Activated CD8-positive, alpha-beta memory T cell treated with anti-CD3 and anti-CD28 coated beads for 36 hours (primary cell): ENCODE measurements at regions not wholly inside any gene's neighbourhood (a gene's known extent, or its start where the extent isn't known, plus 50 kb on each side); places are given as distances from the start of the nearest gene placed in this dataset.

Experiments
- CTCF ChIA-PET: fragments of 350-600 bp; sonication (Branson Sonifier 250); formaldehyde crosslinking; loops from one replicate; lab custom pipeline; 2021; ENCODE audit warnings: antibody characterized with exemption; lab: Charles Lee
- POLR2A ChIA-PET: fragments of 350-600 bp; sonication (Branson Sonifier 250); formaldehyde crosslinking; loops from one replicate; lab custom pipeline; 2021; ENCODE audit warnings: antibody characterized with exemption; lab: Charles Lee

GRCh38 chr4:59217910-59218631 lies 1982.1 kb upstream of the ADGRL3 start:
- POLR2A ChIA-PET, result no interaction called here
- CTCF ChIA-PET, result no interaction called here

- CTCF ChIA-PET, result no interaction called here
- POLR2A ChIA-PET, result no interaction called here
Observed at GRCh38 chr4:59222221-59222620, 1977.9 kb upstream of the ADGRL3 start.

GRCh38 chr4:59223292-59223941 lies 1976.7 kb upstream of the ADGRL3 start:
- ChIA-PET CTCF (no interaction called here), POLR2A (no interaction called here)

GRCh38 chr4:59238212-59238611 lies 1961.9 kb upstream of the ADGRL3 start:
- CTCF ChIA-PET, result no interaction called here
- POLR2A ChIA-PET, result no interaction called here

GRCh38 chr4:59240011-59240410 lies 1960.1 kb upstream of the ADGRL3 start:
- ChIA-PET POLR2A (no interaction called here), CTCF (no interaction called here)

- POLR2A ChIA-PET, result no interaction called here
Observed at GRCh38 chr4:59243038-59243437, 1957.1 kb upstream of the ADGRL3 start.

GRCh38 chr4:59247032-59247431 lies 1953.1 kb upstream of the ADGRL3 start:
- POLR2A ChIA-PET, result no interaction called here
- CTCF ChIA-PET, result no interaction called here

More at GRCh38 chr4:59243038-59243437, 1957.1 kb upstream of the ADGRL3 start:
- CTCF ChIA-PET, result no interaction called here

GRCh38 chr4:59248313-59248712 lies 1951.8 kb upstream of the ADGRL3 start:
- CTCF ChIA-PET, result no interaction called here
- POLR2A ChIA-PET, result no interaction called here

GRCh38 chr4:59249110-59249509 lies 1951.0 kb upstream of the ADGRL3 start:
- ChIA-PET CTCF (no interaction called here), POLR2A (no interaction called here)

- CTCF ChIA-PET, result no interaction called here
- POLR2A ChIA-PET, result no interaction called here
Observed at GRCh38 chr4:59258002-59258401, 1942.1 kb upstream of the ADGRL3 start.

GRCh38 chr4:59307609-59308008 lies 1892.5 kb upstream of the ADGRL3 start:
- ChIA-PET CTCF (no interaction called here), POLR2A (no interaction called here)

GRCh38 chr4:59314637-59315036 lies 1885.5 kb upstream of the ADGRL3 start:
- ChIA-PET POLR2A (no interaction called here), CTCF (no interaction called here)

GRCh38 chr4:59339631-59340030 lies 1860.5 kb upstream of the ADGRL3 start:
- POLR2A ChIA-PET, result no interaction called here
- CTCF ChIA-PET, result no interaction called here

- CTCF ChIA-PET, result interaction anchor here (0.6 kb wide), 1 partner anchor 409 kb away, joined by 3 read pairs; no protein-coding TSS in a partner anchor
- POLR2A ChIA-PET, result no interaction called here
Observed at GRCh38 chr4:59341506-59341905, 1858.6 kb upstream of the ADGRL3 start.

GRCh38 chr4:59348949-59349348 lies 1851.2 kb upstream of the ADGRL3 start:
- CTCF ChIA-PET, result no interaction called here

GRCh38 chr4:59369229-59369628 lies 1830.9 kb upstream of the ADGRL3 start:
- CTCF ChIA-PET, result no interaction called here
- POLR2A ChIA-PET, result no interaction called here

More at GRCh38 chr4:59348949-59349348, 1851.2 kb upstream of the ADGRL3 start:
- POLR2A ChIA-PET, result no interaction called here

GRCh38 chr4:59374416-59374815 lies 1825.7 kb upstream of the ADGRL3 start:
- POLR2A ChIA-PET, result no interaction called here
- CTCF ChIA-PET, result interaction anchor here (0.5 kb wide), 1 partner anchor 1237 kb away, joined by 3 read pairs; no protein-coding TSS in a partner anchor

- ChIA-PET CTCF (no interaction called here), POLR2A (no interaction called here)
Observed at GRCh38 chr4:59380841-59381366, 1819.2 kb upstream of the ADGRL3 start.

- CTCF ChIA-PET, result no interaction called here
- POLR2A ChIA-PET, result no interaction called here
Observed at GRCh38 chr4:59381591-59381990, 1818.5 kb upstream of the ADGRL3 start.

GRCh38 chr4:59387759-59388758 lies 1812.1 kb upstream of the ADGRL3 start:
- CTCF ChIA-PET, result no interaction called here
- POLR2A ChIA-PET, result no interaction called here
